ENCODE measurements at regions not wholly inside any gene's neighbourhood (a gene's known extent, or its start where the extent isn't known, plus 50 kb on each side); places are given as distances from the start of the nearest gene placed in this dataset.

DNA sequence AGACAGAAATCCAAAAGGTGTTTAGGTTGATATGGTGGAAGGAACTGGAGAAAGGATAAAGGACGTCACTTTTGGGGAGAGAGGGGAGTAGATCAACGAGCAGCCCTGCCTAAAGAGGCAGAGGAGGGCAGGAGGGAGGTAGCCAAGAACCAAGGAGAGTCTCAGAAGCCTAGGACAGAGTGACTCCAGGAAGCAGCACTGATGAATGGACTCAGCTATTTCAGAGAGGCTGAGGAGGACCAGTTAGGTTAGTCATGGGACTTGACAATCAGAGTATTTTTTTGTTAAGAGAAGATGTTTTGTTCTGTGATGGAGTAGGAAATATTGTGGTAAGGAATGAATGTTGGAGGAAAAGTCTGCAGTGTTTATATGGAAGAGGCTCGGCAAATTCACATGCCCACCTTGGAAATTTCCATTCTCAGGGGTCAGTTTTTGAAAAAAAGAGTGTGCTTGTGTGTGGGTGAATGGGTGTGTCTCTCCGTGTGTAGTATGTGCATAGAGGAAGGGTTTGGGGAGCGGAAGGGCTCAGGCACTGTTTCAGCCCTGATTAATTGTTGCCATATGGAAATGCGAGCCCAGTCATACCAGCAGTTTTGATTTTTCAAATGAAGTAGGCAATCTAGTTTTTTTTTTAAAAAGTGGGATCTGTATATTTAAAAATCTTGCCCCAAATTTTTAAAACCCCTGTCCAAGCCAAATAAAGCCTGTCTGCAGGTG lies 303.6 kb downstream of the SAMD5 start:
- no peak for DNase-seq (ENCODE audit: low read depth in 3 of 3, low spot score in 1 of 3)

DNA sequence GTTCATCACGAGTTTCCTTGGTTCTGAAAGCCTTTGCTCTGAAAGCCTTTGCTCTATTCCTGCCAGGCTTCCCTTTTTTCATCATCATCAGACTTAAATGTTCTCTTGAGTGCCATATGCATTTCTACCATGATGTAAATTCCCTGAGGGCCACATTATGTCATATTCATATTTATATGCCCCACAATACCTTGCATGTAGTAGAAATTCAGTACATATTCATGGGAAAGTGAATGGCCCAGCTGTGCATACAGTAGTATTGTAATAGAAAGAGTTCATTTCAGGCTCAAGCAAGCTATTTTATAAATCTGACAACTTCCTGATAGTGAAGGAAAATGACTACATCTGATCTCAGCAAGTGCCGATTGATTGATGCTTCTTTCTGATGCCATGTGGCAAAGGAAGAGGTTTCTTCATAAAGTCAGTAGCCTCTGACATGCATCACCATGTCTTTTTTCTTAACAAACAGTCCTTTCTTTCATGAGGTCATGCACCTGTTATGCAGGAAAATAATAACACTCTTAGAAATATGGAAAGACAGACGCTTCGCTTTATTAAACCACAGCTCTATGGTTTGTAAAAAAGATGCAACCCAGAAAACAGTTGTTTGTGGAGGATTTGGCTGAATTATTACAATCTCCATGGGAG lies 308.7 kb downstream of the SAMD5 start:
- DNase-seq (ENCODE audit: low read depth in 3 of 3, low spot score in 1 of 3) = no peak

DNA sequence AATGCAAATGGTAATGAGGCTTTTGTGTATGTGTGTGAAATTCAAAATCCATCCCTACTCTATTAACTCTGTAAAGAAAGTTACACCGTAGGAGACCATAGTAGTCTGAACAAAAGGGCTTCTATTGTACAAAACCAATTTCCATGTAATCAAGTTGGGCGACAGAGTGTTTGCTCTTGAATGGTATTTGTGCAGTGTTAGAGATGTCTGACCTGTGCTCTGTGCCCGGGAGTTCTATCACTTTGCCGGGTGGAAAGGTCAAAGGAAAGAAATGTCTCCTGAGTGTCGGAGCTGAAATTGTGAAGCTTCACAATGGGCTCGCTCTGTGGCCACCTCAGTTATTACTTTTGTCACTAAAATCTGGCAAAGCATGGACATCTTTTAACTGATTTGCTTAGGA lies 312.0 kb downstream of the SAMD5 start:
- no peak for DNase-seq (ENCODE audit: low read depth in 3 of 3, low spot score in 1 of 3)

DNA sequence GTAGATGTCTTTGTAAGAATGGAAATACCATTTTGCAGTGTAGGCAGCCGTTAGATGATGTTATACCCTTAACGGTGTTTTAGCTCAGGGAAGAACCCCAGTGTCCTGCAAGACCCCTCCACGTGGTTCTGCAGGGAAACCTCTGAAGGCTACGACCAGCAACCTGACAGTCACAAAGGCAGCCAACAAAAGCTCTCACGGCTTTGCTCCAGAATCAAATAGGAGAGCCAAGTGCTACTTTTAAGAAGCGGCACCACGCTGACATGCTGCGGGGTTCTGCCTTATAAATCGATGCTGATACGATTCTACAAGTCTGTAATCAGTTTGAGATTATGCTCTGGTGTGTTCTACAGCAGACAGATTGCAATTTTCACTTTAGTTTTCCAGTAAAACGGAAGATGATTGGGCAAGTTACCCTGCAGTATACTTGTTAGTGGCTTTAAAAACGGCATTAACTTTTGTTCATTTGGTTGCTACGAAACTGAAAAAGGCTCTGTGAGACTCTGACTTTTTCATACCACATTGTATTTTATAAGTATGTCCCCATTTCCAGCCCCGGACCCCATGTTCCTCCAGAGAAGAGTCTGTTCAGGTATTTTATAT lies 312.9 kb downstream of the SAMD5 start:
- no peak for DNase-seq (ENCODE audit: low read depth in 3 of 3, low spot score in 1 of 3)

DNA sequence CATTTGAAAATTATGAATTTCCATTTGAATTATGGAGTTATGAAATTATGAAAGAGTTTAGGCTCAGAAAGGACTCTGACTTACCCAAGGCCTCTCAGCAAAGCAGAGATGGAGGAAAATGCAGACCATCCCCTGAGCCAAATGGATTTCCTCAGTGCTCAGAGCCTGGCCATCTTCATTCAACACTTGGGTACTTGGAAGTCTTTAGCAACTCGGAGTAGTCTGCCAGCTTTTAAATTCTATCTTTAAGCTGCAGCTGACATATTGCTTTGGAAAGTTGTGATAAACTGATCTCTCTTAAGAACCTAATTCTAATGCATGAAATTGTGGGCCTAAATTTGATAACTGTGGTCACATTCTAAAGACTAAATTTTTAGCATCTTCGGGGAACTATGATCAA lies 315.4 kb downstream of the SAMD5 start:
- DNase-seq (ENCODE audit: low read depth in 3 of 3, low spot score in 1 of 3) = no peak

DNA sequence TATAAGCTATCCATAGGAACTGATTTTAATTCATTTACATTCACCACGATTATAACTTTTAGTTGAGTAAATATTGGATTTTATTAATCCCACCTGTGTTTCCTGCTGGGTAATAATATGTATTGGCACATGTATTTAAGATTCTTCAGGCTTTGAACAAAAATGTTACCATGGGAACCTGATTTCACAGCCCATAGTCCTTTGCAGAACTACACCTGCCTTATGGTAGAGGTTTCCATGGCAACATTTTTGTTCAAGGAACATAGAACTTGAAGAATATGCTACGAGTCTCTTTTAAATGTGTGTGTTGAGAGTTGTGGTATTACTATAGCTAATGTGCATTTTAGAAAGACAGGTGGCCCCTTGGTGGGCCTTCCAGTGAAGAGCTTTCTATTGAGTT lies 317.4 kb downstream of the SAMD5 start:
- DNase-seq (ENCODE audit: low read depth in 3 of 3, low spot score in 1 of 3) = no peak

DNA sequence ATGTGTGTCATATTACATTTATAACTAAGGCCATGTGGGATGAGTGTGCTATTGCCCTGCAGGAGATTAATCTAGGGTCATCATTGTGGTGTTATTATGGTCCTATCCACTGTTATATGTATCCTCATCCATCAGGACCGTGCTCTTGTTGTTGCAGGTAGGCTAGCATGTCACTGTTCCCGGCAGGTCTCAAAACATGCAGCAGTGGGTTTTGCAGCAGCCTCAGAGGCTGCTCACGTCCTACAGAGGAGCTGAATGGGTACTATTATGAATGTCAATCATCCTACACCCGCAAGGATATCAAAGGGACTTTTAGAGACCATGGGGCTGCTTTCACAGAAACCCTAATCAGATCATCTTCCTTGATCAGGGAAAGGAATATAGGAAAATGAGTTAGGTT lies 318.2 kb downstream of the SAMD5 start:
- no peak for DNase-seq (ENCODE audit: low read depth in 3 of 3, low spot score in 1 of 3)

DNA sequence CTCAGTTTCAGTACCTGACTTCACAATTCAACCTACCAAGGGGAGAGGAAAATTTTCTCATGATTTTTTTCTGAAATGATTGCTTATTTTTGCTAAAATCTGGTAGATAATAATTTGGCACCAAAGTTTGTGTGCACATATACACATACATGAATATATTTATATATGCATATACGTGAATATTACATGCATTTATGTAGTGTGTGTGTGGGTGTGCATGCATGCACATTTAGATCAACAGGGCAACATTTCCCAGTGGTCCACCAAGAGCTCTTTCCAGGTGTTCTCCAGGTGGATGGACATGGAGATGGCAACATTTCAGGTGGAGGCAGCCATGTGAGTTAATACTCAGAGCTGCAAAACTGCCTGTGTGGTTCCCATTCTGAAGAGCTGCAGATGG lies 320.9 kb downstream of the SAMD5 start:
- DNase-seq (ENCODE audit: low read depth in 3 of 3, low spot score in 1 of 3) = no peak

DNA sequence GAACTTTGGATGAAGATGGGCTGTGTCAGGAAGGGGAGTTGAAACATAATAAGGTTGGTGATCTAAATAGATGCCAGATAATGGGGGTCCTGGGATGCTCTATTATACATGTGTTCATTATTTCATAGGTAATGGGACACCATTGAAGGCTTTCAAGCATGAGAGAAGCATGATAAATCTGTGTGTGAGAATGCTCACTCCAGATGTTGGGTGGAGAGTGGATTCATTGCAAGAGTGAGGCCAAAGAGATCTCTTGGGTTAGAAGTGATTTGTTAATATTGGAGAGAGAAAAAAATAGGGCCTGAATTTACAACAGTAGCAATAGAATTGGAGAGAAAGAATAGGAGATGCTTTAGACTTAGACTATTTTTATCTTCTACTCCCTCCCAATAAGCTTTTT lies 321.3 kb downstream of the SAMD5 start:
- no peak for DNase-seq (ENCODE audit: low read depth in 3 of 3, low spot score in 1 of 3)

DNA sequence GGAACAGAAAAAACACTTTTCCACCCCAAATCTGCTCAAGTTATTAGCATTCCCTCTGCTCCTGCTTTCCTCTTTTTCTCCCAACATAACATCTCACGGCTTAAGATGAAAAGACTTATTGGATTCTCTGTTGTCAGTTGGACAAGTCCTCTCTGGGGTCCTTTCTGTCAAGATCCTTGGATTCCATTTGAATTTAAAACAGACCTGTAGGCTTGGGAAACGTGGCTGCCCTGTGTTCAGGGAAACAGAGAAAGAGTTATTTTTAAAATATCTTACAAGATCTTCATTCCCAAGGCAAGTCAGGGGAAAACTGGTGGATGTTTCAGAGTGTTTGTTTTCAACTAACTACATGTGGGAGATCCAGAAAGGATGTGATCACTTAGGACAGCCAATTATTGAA lies 322.9 kb downstream of the SAMD5 start:
- DNase-seq (ENCODE audit: low read depth in 3 of 3, low spot score in 1 of 3) = no peak

DNA sequence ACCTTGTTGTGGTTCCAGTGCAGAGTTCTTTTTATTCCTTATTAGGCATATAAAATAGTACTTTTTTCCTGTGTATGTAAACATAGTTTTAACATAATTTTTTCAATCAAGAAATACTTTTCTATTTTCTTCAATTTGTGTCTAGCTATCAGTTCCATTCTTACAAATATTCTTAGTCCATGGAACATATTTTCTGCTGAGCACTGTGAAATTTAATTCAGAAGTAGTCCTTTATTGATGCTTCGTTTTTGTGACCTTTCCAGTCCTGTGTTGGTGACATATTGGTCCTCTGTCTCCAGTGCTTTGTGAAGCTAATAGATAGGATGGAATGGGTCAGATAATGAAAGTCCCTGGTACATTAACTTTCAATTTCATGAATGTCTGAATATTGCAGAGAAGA lies 325.1 kb downstream of the SAMD5 start:
- DNase-seq (ENCODE audit: low read depth in 3 of 3, low spot score in 1 of 3) = no peak

DNA sequence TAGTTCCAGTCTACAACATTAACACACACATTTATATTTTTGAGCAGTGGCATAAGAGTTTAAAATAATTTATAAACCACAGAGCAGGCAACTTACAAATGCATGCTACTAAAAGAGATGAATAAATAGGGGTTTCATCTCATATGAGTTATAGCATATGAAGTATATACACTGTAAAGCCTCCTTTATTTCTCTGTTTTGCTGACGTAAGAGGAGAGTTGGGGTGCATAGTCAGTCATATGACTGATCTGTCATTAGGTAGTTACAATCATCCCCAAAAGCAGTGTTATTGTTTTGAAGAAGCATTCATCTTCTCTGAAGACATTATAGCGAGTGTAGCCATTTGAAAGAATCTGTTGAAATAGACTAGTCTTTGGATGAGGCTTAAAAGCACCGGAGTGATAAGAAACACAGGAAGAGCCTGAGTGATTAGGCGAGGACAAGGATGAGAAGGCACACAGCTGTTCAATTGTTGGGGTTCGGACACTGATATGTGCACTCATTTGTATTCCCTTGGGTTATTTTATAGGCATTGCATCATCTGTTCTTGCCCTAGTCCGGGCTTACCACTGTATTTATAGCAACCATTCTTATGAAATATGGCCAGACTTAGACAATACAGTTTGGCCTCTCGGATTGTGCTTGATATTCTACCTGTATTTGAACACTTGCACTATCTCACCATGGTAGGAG lies 325.7 kb downstream of the SAMD5 start:
- DNase-seq (ENCODE audit: low read depth in 3 of 3, low spot score in 1 of 3) = no peak

DNA sequence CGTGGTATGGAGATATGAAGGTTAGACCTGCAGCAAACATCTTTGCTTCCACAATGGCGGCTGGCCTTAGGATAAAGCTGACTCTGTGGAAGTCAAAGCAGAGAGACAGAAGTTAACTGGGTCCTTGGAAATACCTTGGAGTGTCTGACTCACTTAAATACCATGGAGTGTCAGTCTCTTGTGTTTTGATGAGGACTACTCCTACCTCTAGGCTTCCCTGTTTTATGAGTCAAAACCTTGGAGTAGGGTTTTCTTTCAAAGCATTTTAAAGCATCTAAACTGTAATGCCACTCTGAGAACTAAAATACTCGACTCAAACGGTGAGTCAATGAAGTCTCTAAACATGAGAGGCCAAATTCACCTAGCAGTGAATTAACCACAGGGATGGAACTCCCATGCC lies 329.1 kb downstream of the SAMD5 start:
- DNase-seq (ENCODE audit: low read depth in 3 of 3, low spot score in 1 of 3) = no peak

DNA sequence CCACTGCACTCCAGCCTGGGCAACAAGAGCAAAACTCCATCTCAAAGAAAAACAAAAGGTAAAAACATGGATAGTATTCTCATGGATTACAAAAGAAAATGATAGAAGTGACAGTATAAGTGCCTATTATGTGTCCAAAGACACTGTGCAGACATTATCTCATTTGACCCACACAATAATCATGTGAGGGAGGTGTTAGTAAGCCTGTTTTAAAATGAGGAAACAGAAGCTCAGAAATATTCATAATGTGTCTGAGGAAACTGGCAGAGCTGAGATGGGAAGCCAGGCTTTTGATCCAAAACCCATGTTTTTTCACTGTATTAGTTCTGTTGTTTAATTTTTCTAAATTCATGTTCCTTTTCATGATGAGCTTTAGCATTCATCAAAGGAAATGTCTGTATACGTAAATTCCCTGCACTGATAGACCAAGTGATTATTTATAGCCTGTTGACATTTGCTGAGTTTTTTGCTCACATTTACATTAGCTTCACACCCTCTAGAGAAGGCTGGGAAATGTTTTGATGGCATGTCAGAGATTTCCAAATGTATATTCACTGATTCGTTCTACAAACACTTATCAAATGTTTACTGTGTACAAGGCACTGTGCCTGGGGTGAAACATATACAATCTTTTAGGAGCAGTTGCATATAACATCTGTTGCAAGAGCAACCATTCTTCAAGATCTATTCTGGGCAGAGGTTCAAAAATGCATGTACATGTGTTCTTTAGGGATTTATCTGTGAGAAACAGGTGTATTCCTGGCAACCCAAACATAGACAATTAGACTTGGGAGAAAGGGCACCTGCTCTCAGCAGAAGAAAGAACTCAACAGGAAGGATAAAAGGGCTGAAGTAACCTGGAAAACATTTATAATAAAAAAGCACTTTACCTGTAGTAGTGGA lies 331.5 kb downstream of the SAMD5 start:
- DNase-seq (ENCODE audit: low read depth in 3 of 3, low spot score in 1 of 3) = no peak

DNA sequence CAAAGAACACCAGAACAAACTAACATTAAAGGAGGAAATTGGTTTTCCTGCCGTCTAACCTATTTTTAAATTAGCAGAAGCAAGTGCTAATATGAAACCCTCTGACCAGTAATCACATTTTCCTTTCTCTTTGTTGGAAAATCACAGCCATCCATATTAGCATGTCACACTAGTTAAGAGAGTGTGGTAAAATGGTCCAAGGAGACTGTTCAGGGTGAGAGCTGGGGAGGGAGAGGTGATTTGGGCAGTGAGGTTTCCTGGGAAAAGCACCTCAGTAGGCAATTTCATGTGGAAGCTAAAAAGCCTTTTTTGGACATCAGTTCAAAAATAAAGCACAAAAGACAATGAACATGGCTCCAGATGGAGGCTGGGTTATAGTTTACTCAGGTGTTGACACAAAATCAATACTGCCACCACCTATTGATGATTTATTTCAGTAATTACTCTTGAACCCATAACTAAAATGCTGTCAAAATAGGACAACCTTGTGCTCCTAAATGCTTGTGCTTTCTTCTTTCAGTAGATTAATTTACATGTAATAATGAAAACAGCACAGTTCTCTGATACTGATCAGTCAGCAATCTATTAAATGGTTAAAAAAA lies 333.2 kb downstream of the SAMD5 start:
- no peak for DNase-seq (ENCODE audit: low read depth in 3 of 3, low spot score in 1 of 3)

DNA sequence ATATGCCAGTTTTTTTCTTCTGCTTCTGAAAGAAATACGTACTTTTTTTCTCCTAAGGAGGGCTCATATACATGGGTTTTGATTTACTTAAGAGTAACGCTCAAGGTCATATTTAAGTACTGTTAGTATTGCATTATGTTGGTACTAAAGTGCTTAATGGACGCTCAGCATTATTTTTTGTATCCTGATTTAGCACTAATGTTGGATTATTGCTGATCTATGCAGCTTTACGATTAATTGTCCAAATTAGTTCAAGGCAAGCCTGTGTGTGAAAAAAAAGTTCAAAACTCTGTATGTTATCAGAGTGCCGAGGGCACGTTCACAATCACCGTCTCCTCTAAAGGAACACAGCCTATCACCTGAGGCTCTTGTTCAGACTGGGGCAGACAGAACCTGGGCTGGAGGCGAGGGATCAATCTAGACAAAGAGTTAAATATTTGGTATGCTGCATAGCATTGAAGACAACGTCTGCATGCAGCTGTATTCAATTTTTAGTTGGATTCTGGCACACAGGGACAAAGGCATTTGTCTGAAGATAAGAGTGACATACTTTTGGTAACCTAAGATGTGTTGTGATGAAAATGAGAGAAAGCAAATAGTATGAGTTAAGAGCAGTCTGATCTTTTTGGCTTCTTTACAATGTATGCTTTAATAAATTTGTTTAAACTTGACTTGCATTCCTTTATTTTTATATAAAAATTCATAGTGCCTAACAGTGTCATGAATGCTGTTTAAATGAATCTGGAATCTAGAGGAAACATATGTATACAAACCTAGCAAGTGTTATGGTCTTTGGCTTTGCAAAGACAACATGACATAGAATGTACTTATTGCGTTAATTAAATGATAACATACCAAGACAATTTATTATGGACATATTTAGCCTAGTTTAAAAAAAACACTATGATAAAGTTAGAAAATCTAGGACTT lies 341.2 kb downstream of the SAMD5 start:
- no peak for DNase-seq (ENCODE audit: low read depth in 3 of 3, low spot score in 1 of 3)

DNA sequence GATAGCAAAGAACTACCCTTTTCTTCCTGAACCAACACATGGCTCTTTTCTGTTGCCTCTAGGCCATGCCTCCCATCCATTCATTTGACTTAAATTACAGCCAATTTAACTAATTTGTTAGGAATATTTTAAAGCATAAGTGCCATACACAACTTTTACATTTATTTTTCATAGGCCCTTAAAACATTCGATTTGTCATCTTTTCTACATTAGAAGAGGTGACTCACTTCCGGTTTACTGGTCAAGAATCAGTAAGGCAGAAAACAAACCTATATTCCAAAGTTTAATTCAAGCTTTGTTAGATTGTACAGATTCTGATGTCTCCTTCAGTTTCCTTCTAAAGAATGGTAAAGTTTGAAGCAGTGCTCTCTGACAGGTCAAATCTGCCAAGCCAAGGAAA lies 344.3 kb downstream of the SAMD5 start:
- DNase-seq (ENCODE audit: low read depth in 3 of 3, low spot score in 1 of 3) = no peak

DNA sequence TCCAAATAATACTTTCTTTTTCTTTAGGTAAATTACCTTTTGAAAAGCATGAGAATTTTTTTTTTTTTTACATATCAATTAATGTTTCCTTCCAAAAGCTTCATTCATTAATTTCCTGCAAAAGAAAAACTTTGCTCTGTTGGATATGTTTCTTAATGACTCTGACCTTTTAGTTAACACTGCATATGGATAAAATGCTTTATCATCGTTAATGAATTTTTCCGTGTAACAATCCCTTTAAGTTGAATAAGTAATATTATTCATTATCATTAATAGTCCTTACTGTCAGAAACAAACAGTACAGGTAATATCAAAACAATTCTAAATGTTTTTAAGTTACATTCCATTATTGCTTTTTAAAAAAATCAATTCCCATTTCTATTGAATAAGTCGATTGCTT lies 345.1 kb downstream of the SAMD5 start:
- no peak for DNase-seq (ENCODE audit: low read depth in 3 of 3, low spot score in 1 of 3)

DNA sequence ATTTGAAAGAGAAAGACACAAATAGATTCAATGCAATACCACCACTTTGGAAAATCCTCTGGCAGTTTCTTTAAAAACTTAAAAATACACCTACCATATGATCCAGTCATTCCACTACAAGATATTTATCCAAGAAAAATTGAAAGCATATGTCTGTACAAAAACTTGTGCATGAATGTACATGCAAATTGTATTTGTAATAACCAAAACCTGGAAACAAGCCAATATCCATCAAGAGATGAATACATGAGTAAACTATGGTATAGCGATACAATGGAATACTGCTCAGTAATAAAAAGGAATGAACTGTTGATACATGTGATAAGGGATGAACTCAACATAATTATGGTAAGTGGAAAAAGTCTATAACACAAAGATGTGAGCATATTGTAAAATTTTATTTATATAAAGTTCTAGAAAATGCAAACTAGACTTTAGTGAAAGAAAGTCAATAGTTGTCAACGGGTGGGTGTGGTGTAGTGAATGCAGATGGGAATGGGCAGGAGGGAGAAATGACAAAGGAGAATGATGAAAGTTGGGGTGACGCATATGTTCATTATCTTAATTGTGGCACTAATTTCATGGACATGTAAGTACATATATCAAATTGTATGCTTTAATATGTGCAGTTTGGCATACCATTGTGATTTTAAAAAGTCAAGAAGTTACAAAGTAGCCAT lies 347.5 kb downstream of the SAMD5 start:
- DNase-seq (ENCODE audit: low read depth in 3 of 3, low spot score in 1 of 3) = no peak
